K562 (cell line): ENCODE measurements at regions not wholly inside any gene's neighbourhood (a gene's known extent, or its start where the extent isn't known, plus 50 kb on each side); places are given as distances from the start of the nearest gene placed in this dataset.
A peak's percentile ranks its signal among the peaks of the same experiment; 100 is the strongest.

Source experiments
- ATAC-seq: fragments of 200-7000 bp; cut with Tn5 transposase; 3 replicates; pipeline ENCODE4 v1.9.1; 2020; ENCODE audit warnings: moderate library complexity
- BruUV-seq: library from RNA; stranded (reverse); fragments of 400-500 nt; replicated peaks from 2 replicates; lab custom pipeline; 2021; lab: Mats Ljungman, UMichigan
- CTCF ChIA-PET: fragments of 300-600 bp; formaldehyde crosslinking; extraction: SDS; loops from one replicate; lab custom pipeline; 2021; ENCODE audit warnings: low intra/inter-chr PET ratio; lab: Yijun Ruan, JAX
- POLR2A ChIA-PET: fragments of 300-600, 350-650 bp; sonication (Branson Sonifier 250); formaldehyde crosslinking; extraction: SDS; loops from one replicate; lab custom pipeline; 2021; ENCODE audit warnings: antibody characterized with exemption, inconsistent platforms; lab: Yijun Ruan, JAX
- DNase-seq, 4 experiments: peaks; one replicate each; pipeline versions ENCODE4 v3.0.0 to v3.0.0-alpha.2; 2011 to 2018; ENCODE audit warnings: low spot score in 3 of 4, mixed read lengths in 3 of 4; ENCODE audit errors: extremely low read depth in 1 of 4
- FAIRE-seq: peaks from 2 replicates; lab custom pipeline; 2011; peaks lifted over from hg19 to GRCh38; lab: Jason Lieb, UNC
- H2AFZ ChIP-seq: 2 replicates; pipeline ENCODE4 v1.6.0; 2011; ENCODE audit warnings: low read depth, low read length, control low read depth, inconsistent platforms
- H3K27ac ChIP-seq: fragments of 200-600 bp; 3 replicates; pipeline ENCODE4 v1.8.0; 2011; ENCODE audit warnings: low read depth, mild to moderate bottlenecking, control low read depth, inconsistent platforms, low read length, moderate library complexity, mixed read lengths; ENCODE audit errors: extremely low read depth
- H3K27me3 ChIP-seq, 2 experiments: fragments of 300-600 bp in 1 of 2; 2 replicates in 1 of 2; 3 replicates in 1 of 2; pipeline versions ENCODE4 v1.6.0 to v1.8.0; 2011; ENCODE audit warnings: inconsistent platforms in 2 of 2, low read length in 2 of 2, mild to moderate bottlenecking in 1 of 2, mixed read lengths in 1 of 2, moderate library complexity in 1 of 2; ENCODE audit not compliant: control insufficient read depth in 2 of 2, insufficient read depth in 2 of 2
- H3K36me3 ChIP-seq: fragments of 300-600 bp; 3 replicates; pipeline ENCODE4 v1.8.0; 2011; ENCODE audit warnings: mild to moderate bottlenecking, low read length, inconsistent platforms; ENCODE audit not compliant: control insufficient read depth, insufficient read depth
- H3K4me1 ChIP-seq, 2 experiments: fragments of 200-600 bp in 1 of 2; replicated peaks in 1 of 2; 2 replicates in 1 of 2; 3 replicates in 1 of 2; pipeline versions ENCODE4 v1.5.1 to v1.8.0; 2011; ENCODE audit warnings: inconsistent platforms in 2 of 2, low read length in 2 of 2, mild to moderate bottlenecking in 1 of 2, mixed read lengths in 1 of 2, moderate library complexity in 1 of 2; ENCODE audit not compliant: control insufficient read depth in 2 of 2, insufficient read depth in 2 of 2
- H3K4me2 ChIP-seq: 2 replicates; pipeline ENCODE4 v1.6.1; 2011; ENCODE audit warnings: low read length, control low read depth, inconsistent platforms, mixed read lengths; ENCODE audit not compliant: insufficient read depth
- H3K4me3 ChIP-seq: fragments of 200-600 bp; sonication (generic), shearing (Covaris generic); 2 replicates; pipeline ENCODE4 v1.5.1; 2016; ENCODE audit warnings: control low read depth, inconsistent platforms
- H3K79me2 ChIP-seq: fragments of 200-600 bp; 3 replicates; pipeline ENCODE4 v1.8.0; 2011; ENCODE audit warnings: low read length, inconsistent platforms; ENCODE audit not compliant: control insufficient read depth, insufficient read depth
- H3K9ac ChIP-seq, 2 experiments: 2 replicates each; pipeline versions ENCODE4 v1.6.0 to v1.6.1; 2011; ENCODE audit warnings: low read depth in 2 of 2, low read length in 2 of 2, control low read depth in 1 of 2, inconsistent platforms in 1 of 2, mild to moderate bottlenecking in 1 of 2, mixed read lengths in 1 of 2; ENCODE audit not compliant: insufficient read depth in 1 of 2
- H3K9me1 ChIP-seq: one replicate; pipeline ENCODE4 v1.6.0; 2011; ENCODE audit warnings: inconsistent platforms, mild to moderate bottlenecking, low read length, moderate library complexity; ENCODE audit not compliant: control insufficient read depth, insufficient read depth
- H3K9me3 ChIP-seq: replicated peaks from 2 replicates; pipeline ENCODE4 v1.5.1; 2011; ENCODE audit warnings: low read depth, low read length, inconsistent platforms; ENCODE audit not compliant: control insufficient read depth, insufficient read depth
- H4K20me1 ChIP-seq: replicated peaks from 2 replicates; pipeline ENCODE4 v1.6.1; 2011; ENCODE audit warnings: low read length, inconsistent platforms, mixed read lengths; ENCODE audit not compliant: control insufficient read depth, insufficient read depth
- CBFA2T2 ChIP-seq: fragments of 450-650 bp; conservative IDR thresholded peaks from 2 replicates; pipeline ENCODE4 v1.6.1; 2017; ENCODE audit warnings: mild to moderate bottlenecking
- CLOCK ChIP-seq: fragments of 250-450 bp; sonication (Bioruptor Pico); IDR thresholded peaks from 2 replicates; pipeline ENCODE4 v1.4.0; 2020; ENCODE audit warnings: mild to moderate bottlenecking, moderate library complexity, borderline replicate concordance
- ESRRA ChIP-seq: fragments of 450-650 bp; IDR thresholded peaks from 2 replicates; pipeline ENCODE4 v1.6.1; 2014; ENCODE audit warnings: low read depth, mild to moderate bottlenecking, moderate library complexity, borderline replicate concordance
- HDAC1 ChIP-seq, 2 experiments: fragments of 450-650 bp; IDR thresholded peaks; 2 replicates each; pipeline ENCODE4 v1.6.1; 2016 to 2017; ENCODE audit warnings: inconsistent platforms in 1 of 2, mild to moderate bottlenecking in 1 of 2, moderate library complexity in 1 of 2
- JUNB ChIP-seq: fragments of 450-650 bp; formaldehyde crosslinking; conservative IDR thresholded peaks from 2 replicates; pipeline ENCODE4 v1.4.0; 2020; ENCODE audit warnings: mild to moderate bottlenecking
- MCM3 ChIP-seq: fragments of 450-650 bp; IDR thresholded peaks from 2 replicates; pipeline ENCODE4 v1.6.1; 2016
- NCOA1 ChIP-seq: fragments of 450-650 bp; IDR thresholded peaks from 2 replicates; pipeline ENCODE4 v1.6.1; 2016; ENCODE audit warnings: low read depth
- NFRKB ChIP-seq: fragments of 450-650 bp; IDR thresholded peaks from 2 replicates; pipeline ENCODE4 v1.6.1; 2016; ENCODE audit warnings: low read depth
- NUFIP1 ChIP-seq: fragments of 450-650 bp; IDR thresholded peaks from 2 replicates; pipeline ENCODE4 v1.6.1; 2018; ENCODE audit not compliant: partially characterized antibody
- PHB2 ChIP-seq: fragments of 450-650 bp; IDR thresholded peaks from 2 replicates; pipeline ENCODE4 v1.6.1; 2017; ENCODE audit warnings: low read depth
- SMAD2 ChIP-seq: fragments of 150-350 bp; IDR thresholded peaks from 2 replicates; pipeline ENCODE4 v1.6.1; 2014; ENCODE audit warnings: low read depth, mild to moderate bottlenecking, low read length
- SOX6 ChIP-seq: fragments of 450-650 bp; IDR thresholded peaks from 2 replicates; pipeline ENCODE4 v1.6.1; 2014; ENCODE audit warnings: mild to moderate bottlenecking
- SP2 ChIP-seq: IDR thresholded peaks from 2 replicates; pipeline ENCODE4 v1.6.1; 2011; ENCODE audit warnings: mild to moderate bottlenecking, low read depth, low read length, moderate library complexity; ENCODE audit not compliant: poor library complexity, severe bottlenecking; ENCODE audit errors: extremely low read depth
- ZNF124 ChIP-seq: sonication (generic); formaldehyde crosslinking; IDR thresholded peaks from 2 replicates; pipeline ENCODE4 v1.8.1; 2022; ENCODE audit warnings: missing genetic modification reagents
- ZNF316 ChIP-seq: fragments of 450-650 bp; IDR thresholded peaks from 2 replicates; pipeline ENCODE4 v1.6.1; 2016
- ZNF518B ChIP-seq: fragments of 250-450 bp; sonication (Bioruptor Pico); IDR thresholded peaks from 2 replicates; pipeline ENCODE4 v1.5.0; 2021; ENCODE audit warnings: mild to moderate bottlenecking, moderate library complexity
- WGBS: fragments of 100-300 bp; shearing (Covaris generic); methylation state at CpG from one replicate; pipeline ENCODE4 v1.1.6; 2016; ENCODE audit warnings: low coverage, mixed read lengths; ENCODE audit not compliant: insufficient coverage; ENCODE audit errors: missing lambda C conversion rate; 5-methylcytosine and 5-hydroxymethylcytosine counted together
- in situ Hi-C: fragments of 300-500 bp; cut with MboI; formaldehyde crosslinking; loops from 4 replicates; pipeline ENCODE4 v1.15.0; 2018; ENCODE audit warnings: inconsistent platforms, mixed read lengths
- intact Hi-C: fragments of 100-400 bp; cut with micrococcal nuclease; formaldehyde crosslinking; loops from 2 replicates; pipeline ENCODE4 v1.14.2; 2022
- TF ChIP-seq, protein P1 (sequence below): fragments of 450-650 bp; IDR thresholded peaks from 2 replicates; pipeline ENCODE4 v1.6.1; 2016; ENCODE audit warnings: missing biosample characterization, missing genetic modification characterization

- TF ChIP-seq JUNB (no peak), ZNF124 (CRISPR knock-in tag) (no peak), ESRRA (no peak), PHB2 (no peak), SOX6 (no peak), CBFA2T2 (no peak), MCM3 (no peak), ZNF316 (no peak), HDAC1 (IDR thresholded peaks at IDR 0.05) (no peak), NUFIP1 (no peak), SP2 (no peak), SMAD2 (no peak), CLOCK (no peak), ZNF518B (CRISPR knock-in tag) (no peak), NFRKB (no peak), NCOA1 (no peak)
- TF ChIP-seq, protein P1, sequence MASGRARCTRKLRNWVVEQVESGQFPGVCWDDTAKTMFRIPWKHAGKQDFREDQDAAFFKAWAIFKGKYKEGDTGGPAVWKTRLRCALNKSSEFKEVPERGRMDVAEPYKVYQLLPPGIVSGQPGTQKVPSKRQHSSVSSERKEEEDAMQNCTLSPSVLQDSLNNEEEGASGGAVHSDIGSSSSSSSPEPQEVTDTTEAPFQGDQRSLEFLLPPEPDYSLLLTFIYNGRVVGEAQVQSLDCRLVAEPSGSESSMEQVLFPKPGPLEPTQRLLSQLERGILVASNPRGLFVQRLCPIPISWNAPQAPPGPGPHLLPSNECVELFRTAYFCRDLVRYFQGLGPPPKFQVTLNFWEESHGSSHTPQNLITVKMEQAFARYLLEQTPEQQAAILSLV (tag) = no peak
- no peaks in the 10 kb centered on the region for H3K9me1 ChIP-seq
- H4K20me1 ChIP-seq = no peaks in the 10 kb centered on the region
- no peak overlapping the region for H3K9ac ChIP-seq
- no peaks in the 10 kb centered on the region for H3K9me3 ChIP-seq
- no peak overlapping the region for H3K4me2 ChIP-seq
- BruUV-seq = no TSS peak
- ATAC-seq (no peak), DNase-seq (no peak), FAIRE-seq (no peak)
- no peak overlapping the region for H3K4me3 ChIP-seq
- no peaks in the 10 kb centered on the region for H3K36me3 ChIP-seq
- ChIA-PET CTCF (no interaction called here), POLR2A (no interaction called here)
- H3K27me3 ChIP-seq = no peaks in the 10 kb centered on the region
- peak overlapping the region; percentile 20; the same call in 1 of the 2 replicates for H2AFZ ChIP-seq
- intact Hi-C loops = no loop called here
- in situ Hi-C loops = no loop called here
- 49% methylated on average over 4 of the region's 4 CpGs for WGBS
- no peaks in the 10 kb centered on the region; a peak in 1 of 5 replicates for H3K4me1 ChIP-seq
- no peaks in the 10 kb centered on the region for H3K79me2 ChIP-seq
- H3K27ac ChIP-seq = no peak overlapping the region
Observed at GRCh38 chr3:178181784-178182183, 354.5 kb upstream of the KCNMB2 start.
